Astrocyte of the spinal cord (primary cell): ENCODE measurements at regions not wholly inside any gene's neighbourhood (a gene's known extent, or its start where the extent isn't known, plus 50 kb on each side); places are given as distances from the start of the nearest gene placed in this dataset.
A peak's percentile ranks its signal among the peaks of the same experiment; 100 is the strongest.

Experiments
- DNase-seq: peaks from one replicate; pipeline ENCODE4 v3.0.0; 2011; ENCODE audit warnings: low read depth, low spot score
- H3K4me3 ChIP-seq: 2 replicates; pipeline ENCODE4 v1.5.1; 2011; ENCODE audit warnings: low read depth, mild to moderate bottlenecking, low read length, moderate library complexity
- in situ Hi-C: cut with HindIII; loops from 2 replicates; pipeline ENCODE4 v1.10.0; 2017; ENCODE audit warnings: low sequenced_read_pairs
- TF ChIP-seq, protein P1 (sequence below): IDR thresholded peaks from 2 replicates; pipeline ENCODE4 v1.5.1; 2012; ENCODE audit warnings: low read depth, mild to moderate bottlenecking, low read length, inconsistent platforms

GRCh38 chr4:14701896-14702295 is 300.4 kb upstream of the CPEB2 start:
- no peak for DNase-seq
- in situ Hi-C loops: no loop called here
- H3K4me3 ChIP-seq: no peak overlapping the region
- TF ChIP-seq, protein P1, sequence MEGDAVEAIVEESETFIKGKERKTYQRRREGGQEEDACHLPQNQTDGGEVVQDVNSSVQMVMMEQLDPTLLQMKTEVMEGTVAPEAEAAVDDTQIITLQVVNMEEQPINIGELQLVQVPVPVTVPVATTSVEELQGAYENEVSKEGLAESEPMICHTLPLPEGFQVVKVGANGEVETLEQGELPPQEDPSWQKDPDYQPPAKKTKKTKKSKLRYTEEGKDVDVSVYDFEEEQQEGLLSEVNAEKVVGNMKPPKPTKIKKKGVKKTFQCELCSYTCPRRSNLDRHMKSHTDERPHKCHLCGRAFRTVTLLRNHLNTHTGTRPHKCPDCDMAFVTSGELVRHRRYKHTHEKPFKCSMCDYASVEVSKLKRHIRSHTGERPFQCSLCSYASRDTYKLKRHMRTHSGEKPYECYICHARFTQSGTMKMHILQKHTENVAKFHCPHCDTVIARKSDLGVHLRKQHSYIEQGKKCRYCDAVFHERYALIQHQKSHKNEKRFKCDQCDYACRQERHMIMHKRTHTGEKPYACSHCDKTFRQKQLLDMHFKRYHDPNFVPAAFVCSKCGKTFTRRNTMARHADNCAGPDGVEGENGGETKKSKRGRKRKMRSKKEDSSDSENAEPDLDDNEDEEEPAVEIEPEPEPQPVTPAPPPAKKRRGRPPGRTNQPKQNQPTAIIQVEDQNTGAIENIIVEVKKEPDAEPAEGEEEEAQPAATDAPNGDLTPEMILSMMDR: no peak

DNA sequence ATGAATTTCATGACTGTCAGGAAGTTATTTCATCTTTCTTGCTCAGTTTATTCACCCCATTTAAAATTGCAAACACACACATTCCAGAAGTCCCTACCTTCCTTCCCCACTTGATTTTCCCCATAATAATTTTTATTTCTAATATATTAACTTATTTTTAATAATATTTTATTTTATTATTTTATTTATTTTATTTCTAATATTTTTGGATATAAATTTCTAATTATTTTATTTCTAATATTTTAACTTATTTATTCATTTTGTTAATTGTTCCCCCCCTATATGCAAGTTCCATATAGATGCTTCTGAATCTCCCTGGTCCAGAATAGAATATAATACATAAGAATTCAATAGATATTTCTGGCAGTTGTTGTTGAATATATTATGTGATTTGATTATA is 293.7 kb upstream of the CPEB2 start:
- in situ Hi-C loops: no loop called here
- TF ChIP-seq, protein P1: no peak
- DNase-seq: no peak
- no peak overlapping the region for H3K4me3 ChIP-seq

DNA sequence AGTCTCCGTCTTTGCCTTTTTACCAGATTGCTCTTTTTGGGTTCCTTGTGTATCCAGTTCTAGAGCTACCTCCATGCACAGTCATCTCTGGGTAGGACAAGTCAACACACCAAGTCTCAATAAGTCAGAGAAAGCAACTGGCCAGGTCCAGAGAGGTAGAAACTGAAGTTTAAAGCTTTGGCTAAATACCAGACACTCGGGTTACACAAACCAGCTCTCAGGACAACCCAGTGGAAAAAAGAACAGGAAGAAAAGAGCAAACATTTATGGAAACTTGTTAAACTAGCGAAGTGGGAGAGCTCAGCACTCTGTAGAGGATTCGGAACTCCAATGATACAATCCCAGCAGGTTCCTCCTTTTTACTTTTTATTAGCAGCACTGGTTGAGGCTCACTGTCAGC is 291.0 kb upstream of the CPEB2 start:
- no peak overlapping the region for H3K4me3 ChIP-seq
- no peak for DNase-seq
- in situ Hi-C loops: no loop called here
- TF ChIP-seq, protein P1: no peak

DNA sequence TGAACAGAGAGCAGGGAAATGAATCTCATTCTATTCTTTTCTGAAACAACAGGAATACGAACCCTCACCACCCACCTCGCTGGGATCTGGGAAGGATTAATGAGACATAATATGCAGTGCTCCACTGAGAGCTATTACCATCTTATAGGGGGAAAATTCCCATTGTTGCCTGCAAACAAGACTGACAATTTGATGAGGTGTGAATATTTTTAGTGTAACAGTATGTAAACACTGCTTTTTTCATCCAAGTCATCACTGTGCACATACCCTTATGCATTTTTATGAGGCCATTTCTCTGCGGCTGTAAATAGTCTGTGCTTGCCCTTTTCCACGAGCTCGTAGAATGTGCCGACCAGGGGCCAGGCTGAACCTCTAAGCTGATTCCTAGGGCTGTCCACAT is 285.6 kb upstream of the CPEB2 start:
- in situ Hi-C loops: no loop called here
- TF ChIP-seq, protein P1: no peak
- no peak for DNase-seq
- no peak overlapping the region for H3K4me3 ChIP-seq

DNA sequence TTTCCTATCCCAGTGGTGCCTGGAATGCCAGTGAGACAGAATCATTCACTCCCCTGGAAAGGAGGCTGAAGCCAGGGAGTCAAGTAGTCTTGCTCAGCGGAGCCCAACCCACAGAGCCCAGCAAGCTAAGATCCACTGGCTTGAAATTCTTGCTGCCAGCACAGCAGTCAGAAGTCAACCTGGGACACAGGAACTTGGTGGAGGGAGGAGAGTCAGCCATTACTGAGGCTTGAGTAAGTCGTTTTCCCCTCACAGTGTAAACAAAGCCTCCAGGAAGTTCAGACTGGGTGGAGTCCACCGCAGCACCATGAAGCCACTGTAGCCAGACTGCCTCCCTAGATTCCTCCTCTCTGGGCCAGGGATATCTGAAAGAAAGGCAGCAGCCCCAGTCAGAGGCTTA is 283.2 kb upstream of the CPEB2 start:
- peak; percentile 91 for DNase-seq
- in situ Hi-C loops: no loop called here
- TF ChIP-seq, protein P1: no peak
- H3K4me3 ChIP-seq: no peak overlapping the region

DNA sequence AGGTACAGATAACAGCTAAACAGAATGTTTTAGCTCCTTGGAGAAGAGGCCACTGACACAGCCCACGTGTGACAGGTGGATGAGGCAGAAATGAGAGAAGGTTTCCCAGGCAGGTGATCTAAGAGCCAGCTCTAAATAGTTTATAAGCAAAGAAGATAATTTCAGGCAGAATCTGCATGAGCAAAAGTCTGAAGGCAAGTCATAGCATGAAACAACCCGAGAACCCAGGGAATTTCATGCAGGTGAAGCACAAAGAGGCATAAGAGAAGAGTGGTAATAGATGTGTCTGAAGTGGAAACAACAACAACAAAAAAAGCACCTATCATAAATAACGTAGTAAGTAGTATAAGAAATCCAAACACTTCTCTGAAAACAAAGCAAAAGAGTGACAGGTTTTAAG is 275.8 kb upstream of the CPEB2 start:
- TF ChIP-seq, protein P1: no peak
- no peak for DNase-seq
- in situ Hi-C loops: no loop called here
- no peak overlapping the region for H3K4me3 ChIP-seq

- TF ChIP-seq, protein P1: no peak
- H3K4me3 ChIP-seq: no peak overlapping the region
- DNase-seq: peak; percentile 72
- in situ Hi-C loops: no loop called here
These were observed 275.4 kb upstream of the CPEB2 start for GRCh38 chr4:14726877-14727361.
